OCI-LY3 (cell line): ENCODE measurements at regions not wholly inside any gene's neighbourhood (a gene's known extent, or its start where the extent isn't known, plus 50 kb on each side); places are given as distances from the start of the nearest gene placed in this dataset.

Experiments
- H2AFZ ChIP-seq: fragments of 200-600, 300-600 bp; shearing (Covaris generic); 2 replicates; pipeline ENCODE4 v1.6.0; 2014; ENCODE audit warnings: antibody characterized with exemption, low read depth, low read length
- H3K27ac ChIP-seq: fragments of 200-600, 300-600 bp; sonication (generic); 2 replicates; pipeline ENCODE4 v1.5.1; 2014; ENCODE audit warnings: mild to moderate bottlenecking, low read length, moderate library complexity, mixed read lengths
- H3K27me3 ChIP-seq: fragments of 200-600, 300-600 bp; sonication (generic); 2 replicates; pipeline ENCODE4 v1.6.1; 2014; ENCODE audit warnings: low read depth, low read length, mixed read lengths
- H3K36me3 ChIP-seq: fragments of 200-600, 300-600 bp; sonication (generic); replicated peaks from 2 replicates; pipeline ENCODE3; 2014; ENCODE audit warnings: low read depth, low read length, mixed read lengths
- H3K4me1 ChIP-seq: fragments of 300-600, 200-600 bp; sonication (generic); 2 replicates; pipeline ENCODE4 v1.6.1; 2014; ENCODE audit warnings: low read length, mixed read lengths
- H3K4me2 ChIP-seq: fragments of 200-600, 300-600 bp; sonication (generic); 2 replicates; pipeline ENCODE4 v1.6.1; 2014; ENCODE audit warnings: low read length, mixed read lengths
- H3K4me3 ChIP-seq: fragments of 300-600, 200-600 bp; sonication (generic); 2 replicates; pipeline ENCODE4 v1.5.1; 2014; ENCODE audit warnings: antibody characterized with exemption, mild to moderate bottlenecking, low read length, moderate library complexity
- H3K79me2 ChIP-seq: fragments of 300-600, 200-600 bp; shearing (Covaris generic); 2 replicates; pipeline ENCODE4 v1.6.1; 2014; ENCODE audit warnings: mild to moderate bottlenecking, low read length, mixed read lengths
- H3K9ac ChIP-seq: fragments of 300-600, 200-600 bp; shearing (Covaris generic); 2 replicates; pipeline ENCODE4 v1.6.0; 2014; ENCODE audit warnings: mild to moderate bottlenecking, low read length, moderate library complexity
- H3K9me3 ChIP-seq: fragments of 200-600, 300-600 bp; shearing (Covaris generic); 2 replicates; pipeline ENCODE4 v1.6.1; 2014; ENCODE audit warnings: low read length, mixed read lengths; ENCODE audit not compliant: insufficient read depth
- H4K20me1 ChIP-seq: fragments of 200-600, 300-600 bp; sonication (generic); 2 replicates; pipeline ENCODE4 v1.6.1; 2016; ENCODE audit warnings: low read length, mixed read lengths; ENCODE audit not compliant: insufficient read depth
- CTCF ChIP-seq: fragments of 200-600, 300-600 bp; sonication (generic); IDR thresholded peaks from 2 replicates; pipeline ENCODE4 v1.5.1; 2014; ENCODE audit warnings: antibody characterized with exemption, low read length, low read depth
- EZH2phosphoT487 ChIP-seq: fragments of 200-600 bp; shearing (Covaris generic); IDR thresholded peaks from 2 replicates; pipeline ENCODE4 v1.6.1; 2018; ENCODE audit warnings: antibody characterized with exemption, mixed run types, low read depth

DNA sequence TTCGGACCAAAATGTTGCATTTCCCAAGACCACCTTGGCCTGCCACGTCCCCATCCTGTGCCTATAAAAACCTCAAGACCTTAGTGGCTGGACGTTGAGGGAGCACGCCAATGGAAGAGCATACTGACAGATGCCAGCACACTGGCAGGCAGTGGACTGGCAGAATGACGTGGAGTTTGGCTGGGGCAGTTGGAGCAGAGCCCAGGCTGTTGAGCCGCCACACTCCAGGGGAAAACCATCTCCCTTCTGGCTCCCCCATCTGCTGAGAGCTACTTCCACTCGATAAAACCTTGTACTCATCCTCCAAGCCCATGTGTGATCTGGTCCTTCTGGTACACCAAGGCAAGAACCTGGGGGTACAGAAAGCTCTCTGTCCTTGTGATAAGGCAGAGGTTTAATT is 494.1 kb downstream of the CDH11 start:
- H3K4me3 ChIP-seq = no peak overlapping the region
- no peaks in the 10 kb centered on the region for H4K20me1 ChIP-seq
- no peak overlapping the region for H3K27ac ChIP-seq
- no peaks in the 10 kb centered on the region for H3K9me3 ChIP-seq
- H3K4me1 ChIP-seq = no peaks in the 10 kb centered on the region
- no peak overlapping the region for H2AFZ ChIP-seq
- no peak overlapping the region for H3K9ac ChIP-seq
- no peaks in the 10 kb centered on the region for H3K36me3 ChIP-seq
- H3K27me3 ChIP-seq = no peaks in the 10 kb centered on the region
- no peaks in the 10 kb centered on the region for H3K79me2 ChIP-seq
- TF ChIP-seq CTCF = no peak
- no peak for TF ChIP-seq EZH2phosphoT487
- H3K4me2 ChIP-seq = no peak overlapping the region

DNA sequence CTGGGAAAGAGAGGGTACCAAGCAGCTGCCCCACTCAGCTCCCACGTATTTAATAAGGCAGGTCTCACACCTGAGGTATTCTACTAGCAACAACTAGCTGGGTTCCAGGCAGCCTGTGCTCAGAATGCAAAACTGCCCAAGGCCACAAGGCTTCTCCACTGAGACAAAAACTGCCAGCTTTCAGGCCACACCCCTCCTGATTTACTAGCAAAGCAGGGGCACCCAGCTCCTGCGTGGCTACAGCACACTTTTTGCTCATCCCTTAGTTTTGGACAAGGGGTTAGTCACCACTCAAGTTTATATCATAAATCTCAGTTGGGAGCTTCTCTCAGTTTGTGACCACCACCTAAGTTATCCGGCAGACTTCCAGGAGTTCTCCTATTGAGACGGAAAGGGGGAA is 494.6 kb downstream of the CDH11 start:
- TF ChIP-seq EZH2phosphoT487 (no peak), CTCF (no peak)
- Histone ChIP-seq H3K9ac (no peak overlapping the region), H3K79me2 (no peaks in the 10 kb centered on the region), H3K4me1 (no peaks in the 10 kb centered on the region), H3K27ac (no peak overlapping the region), H3K4me2 (no peak overlapping the region), H3K9me3 (no peaks in the 10 kb centered on the region), H2AFZ (no peak overlapping the region), H3K27me3 (no peaks in the 10 kb centered on the region), H3K36me3 (no peaks in the 10 kb centered on the region), H4K20me1 (no peaks in the 10 kb centered on the region), H3K4me3 (no peak overlapping the region)

GRCh38 chr16:64626776-64627175 is 495.1 kb downstream of the CDH11 start:
- H3K79me2 ChIP-seq = no peaks in the 10 kb centered on the region
- H3K4me1 ChIP-seq = no peaks in the 10 kb centered on the region
- no peak overlapping the region for H3K27ac ChIP-seq
- H2AFZ ChIP-seq = no peak overlapping the region
- H3K4me3 ChIP-seq = no peak overlapping the region
- no peaks in the 10 kb centered on the region for H4K20me1 ChIP-seq
- no peaks in the 10 kb centered on the region for H3K27me3 ChIP-seq
- no peak overlapping the region for H3K4me2 ChIP-seq
- TF ChIP-seq CTCF = no peak
- no peak for TF ChIP-seq EZH2phosphoT487
- H3K9ac ChIP-seq = no peak overlapping the region
- H3K36me3 ChIP-seq = no peaks in the 10 kb centered on the region
- H3K9me3 ChIP-seq = no peaks in the 10 kb centered on the region

GRCh38 chr16:64621616-64622015 is 500.2 kb downstream of the CDH11 start:
- no peak overlapping the region for H3K4me2 ChIP-seq
- no peaks in the 10 kb centered on the region for H3K4me1 ChIP-seq
- no peak overlapping the region for H3K4me3 ChIP-seq
- no peaks in the 10 kb centered on the region for H4K20me1 ChIP-seq
- H3K9me3 ChIP-seq = no peaks in the 10 kb centered on the region
- no peaks in the 10 kb centered on the region for H3K27me3 ChIP-seq
- H3K9ac ChIP-seq = no peak overlapping the region
- no peak overlapping the region for H3K27ac ChIP-seq
- TF ChIP-seq EZH2phosphoT487 (no peak), CTCF (no peak)
- no peaks in the 10 kb centered on the region for H3K36me3 ChIP-seq
- H3K79me2 ChIP-seq = no peaks in the 10 kb centered on the region
- no peak overlapping the region for H2AFZ ChIP-seq
